Endothelial cell of umbilical vein (primary cell): ENCODE measurements at regions not wholly inside any gene's neighbourhood (a gene's known extent, or its start where the extent isn't known, plus 50 kb on each side); places are given as distances from the start of the nearest gene placed in this dataset.

Source experiments
- BruUV-seq: library from RNA; stranded (reverse); fragments of 400-500 nt; replicated peaks from 2 replicates; lab custom pipeline; 2021; lab: Mats Ljungman, UMichigan
- CTCF ChIA-PET: fragments of 300-600, 350-600 bp; sonication (Branson Sonifier 250); formaldehyde crosslinking; loops from one replicate; lab custom pipeline; 2021; ENCODE audit warnings: antibody characterized with exemption, inconsistent platforms; lab: Charles Lee
- POLR2A ChIA-PET: fragments of 300-600, 350-600 bp; sonication (Branson Sonifier 250); formaldehyde crosslinking; loops from one replicate; lab custom pipeline; 2021; ENCODE audit warnings: antibody characterized with exemption, inconsistent platforms; lab: Charles Lee
- DNase-seq: peaks from one replicate; pipeline ENCODE4 v3.0.0-alpha.2; 2011; ENCODE audit warnings: low read depth, low spot score
- FAIRE-seq: peaks from 2 replicates; lab custom pipeline; 2011; peaks lifted over from hg19 to GRCh38; lab: Jason Lieb, UNC
- H2AFZ ChIP-seq: 2 replicates; pipeline ENCODE4 v1.6.0; 2012; ENCODE audit warnings: low read depth, low read length, control low read depth, inconsistent platforms
- H3K27ac ChIP-seq: 2 replicates; pipeline ENCODE4 v1.5.1; 2011; ENCODE audit warnings: low read depth, mild to moderate bottlenecking, control low read depth, low read length, moderate library complexity; ENCODE audit not compliant: insufficient read depth
- H3K27me3 ChIP-seq, 2 experiments: 2 replicates each; pipeline versions ENCODE4 v1.6.0 to v1.6.1; 2011; ENCODE audit warnings: low read length in 2 of 2, mixed read lengths in 1 of 2; ENCODE audit not compliant: control insufficient read depth in 2 of 2, insufficient read depth in 2 of 2
- H3K36me3 ChIP-seq, 2 experiments: 2 replicates in 1 of 2; 3 replicates in 1 of 2; pipeline ENCODE4 v1.5.1; 2011; ENCODE audit warnings: low read length in 2 of 2, mild to moderate bottlenecking in 1 of 2, moderate library complexity in 1 of 2; ENCODE audit not compliant: control insufficient read depth in 2 of 2, insufficient read depth in 2 of 2; ENCODE audit errors: extremely low read depth in 1 of 2
- H3K4me1 ChIP-seq: 3 replicates; pipeline ENCODE4 v1.5.1; 2011; ENCODE audit warnings: mild to moderate bottlenecking, low read length; ENCODE audit not compliant: control insufficient read depth, insufficient read depth; ENCODE audit errors: extremely low read depth
- H3K4me2 ChIP-seq: 2 replicates; pipeline ENCODE4 v1.6.1; 2011; ENCODE audit warnings: low read length, control low read depth, mixed read lengths; ENCODE audit not compliant: insufficient read depth
- H3K4me3 ChIP-seq, 3 experiments: fragments of 200-600 bp in 1 of 3; sonication (generic), shearing (Covaris generic) in 1 of 3; replicated peaks in 1 of 3; 2 replicates each; pipeline ENCODE4 v1.5.1; 2011 to 2016; ENCODE audit warnings: control low read depth in 3 of 3, low read length in 3 of 3, mild to moderate bottlenecking in 2 of 3, inconsistent platforms in 1 of 3, low read depth in 1 of 3, moderate library complexity in 1 of 3; ENCODE audit not compliant: insufficient read depth in 1 of 3
- H3K79me2 ChIP-seq: 2 replicates; pipeline ENCODE4 v1.6.0; 2012; ENCODE audit warnings: low read length, inconsistent platforms; ENCODE audit not compliant: control insufficient read depth, insufficient read depth
- H3K9ac ChIP-seq: replicated peaks from 2 replicates; pipeline ENCODE3; 2011; ENCODE audit warnings: low read length, control low read depth; ENCODE audit not compliant: insufficient read depth; ENCODE audit errors: extremely low read depth
- H3K9me1 ChIP-seq: replicated peaks from 3 replicates; pipeline ENCODE4 v1.6.0; 2011; ENCODE audit warnings: mild to moderate bottlenecking, low read length; ENCODE audit not compliant: control insufficient read depth, insufficient read depth; ENCODE audit errors: extremely low read depth
- H3K9me3 ChIP-seq: replicated peaks from 2 replicates; pipeline ENCODE4 v1.5.1; 2012; ENCODE audit warnings: low read length, inconsistent platforms; ENCODE audit not compliant: control insufficient read depth, insufficient read depth
- H4K20me1 ChIP-seq: replicated peaks from 2 replicates; pipeline ENCODE3; 2011; ENCODE audit warnings: mild to moderate bottlenecking, low read length; ENCODE audit not compliant: control insufficient read depth, insufficient read depth; ENCODE audit errors: extremely low read depth
- FOS ChIP-seq: IDR thresholded peaks from 2 replicates; pipeline ENCODE4 v1.6.1; 2011; ENCODE audit warnings: mild to moderate bottlenecking, low read length, moderate library complexity, borderline replicate concordance; ENCODE audit not compliant: insufficient read depth
- MYC ChIP-seq: IDR thresholded peaks from one replicate; pipeline ENCODE4 v1.6.1; 2011; ENCODE audit warnings: mild to moderate bottlenecking, low read depth, low read length
- dilution Hi-C: fragments of 300-500 bp; cut with MboI; formaldehyde crosslinking; loops from one replicate; pipeline ENCODE4 v1.15.0; 2019; ENCODE audit warnings: low sequenced_read_pairs; ENCODE audit not compliant: extremely low pct_ligation_motif_present
- intact Hi-C: fragments of 100-400 bp; cut with micrococcal nuclease; formaldehyde crosslinking; loops from one replicate; pipeline ENCODE4 v1.10.0; 2022
- TF ChIP-seq, protein P1 (sequence below): IDR thresholded peaks from 2 replicates; pipeline ENCODE4 v1.6.1; 2011; ENCODE audit not compliant: insufficient read depth, insufficient read length

DNA sequence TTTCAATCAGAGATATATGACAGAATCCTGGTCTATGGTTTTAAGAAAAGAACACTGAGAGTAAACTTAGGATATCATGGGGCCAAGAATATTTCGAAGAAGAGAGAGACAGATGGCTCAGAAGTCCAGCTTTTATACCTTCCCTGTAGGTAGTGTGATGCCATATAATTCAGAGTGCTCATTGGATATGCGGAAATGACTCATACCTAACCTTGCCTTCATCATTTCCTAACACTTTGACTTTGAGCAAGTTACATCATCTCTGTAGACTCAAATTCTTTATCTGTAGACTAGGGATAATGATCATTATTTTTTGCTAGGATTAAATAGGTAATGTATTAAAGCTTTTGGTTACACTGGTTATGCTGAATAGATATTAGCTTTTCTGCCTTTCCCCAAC is 461.6 kb upstream of the CNTNAP5 start:
- H3K36me3 ChIP-seq, result no peaks in the 10 kb centered on the region
- BruUV-seq, result no TSS peak
- no peaks in the 10 kb centered on the region for H3K79me2 ChIP-seq
- no peaks in the 10 kb centered on the region for H3K9me1 ChIP-seq
- no peak overlapping the region for H3K4me3 ChIP-seq
- ChIA-PET CTCF (no interaction called here), POLR2A (no interaction called here)
- no peak overlapping the region for H2AFZ ChIP-seq
- no peaks in the 10 kb centered on the region for H3K4me1 ChIP-seq
- intact Hi-C loops, result no loop called here
- no peak overlapping the region for H3K4me2 ChIP-seq
- H3K27ac ChIP-seq, result no peak overlapping the region
- no peak for TF ChIP-seq MYC
- no peak for TF ChIP-seq FOS
- TF ChIP-seq, protein P1, sequence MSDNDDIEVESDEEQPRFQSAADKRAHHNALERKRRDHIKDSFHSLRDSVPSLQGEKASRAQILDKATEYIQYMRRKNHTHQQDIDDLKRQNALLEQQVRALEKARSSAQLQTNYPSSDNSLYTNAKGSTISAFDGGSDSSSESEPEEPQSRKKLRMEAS, result no peak
- H3K9me3 ChIP-seq, result peaks cover 3% of the 10 kb centered on the region
- DNase-seq (no peak), FAIRE-seq (no peak)
- no peak overlapping the region for H3K9ac ChIP-seq
- H3K27me3 ChIP-seq, result no peaks in the 10 kb centered on the region
- dilution Hi-C loops, result no loop called here
- no peaks in the 10 kb centered on the region for H4K20me1 ChIP-seq

DNA sequence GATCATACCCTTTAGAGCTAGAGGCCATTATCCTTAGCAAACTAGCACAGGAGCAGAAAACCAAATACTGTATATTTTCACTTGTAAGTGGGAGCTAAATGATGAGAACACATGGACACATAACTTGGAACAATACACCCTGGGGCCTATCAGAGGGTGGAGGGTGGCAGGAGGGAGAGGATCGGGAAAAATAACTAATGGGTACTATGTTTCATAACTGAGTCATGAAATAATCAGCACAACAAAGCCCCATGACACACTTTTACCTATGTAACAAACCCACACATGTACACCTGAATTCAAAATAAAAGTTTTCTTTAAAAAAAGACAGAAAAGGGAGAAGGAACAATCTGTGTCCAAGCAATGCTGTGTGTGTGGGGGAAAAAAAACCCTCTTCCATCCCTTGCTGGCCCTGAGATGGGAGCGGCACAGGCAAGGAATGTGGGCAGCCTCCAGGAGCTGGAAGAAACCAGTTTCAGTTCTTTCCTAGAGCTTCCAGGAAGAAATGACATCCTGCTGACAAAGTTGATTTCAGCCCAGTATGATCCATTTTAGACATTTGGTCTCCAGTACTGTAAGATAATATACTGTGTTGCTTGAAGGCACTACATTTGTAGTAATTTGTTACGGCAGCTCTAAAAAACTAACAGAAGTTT is 458.7 kb upstream of the CNTNAP5 start:
- TF ChIP-seq, protein P1, result no peak
- TF ChIP-seq MYC, result no peak
- Histone ChIP-seq H3K4me3 (no peak overlapping the region), H3K9me3 (peaks cover 4% of the 10 kb centered on the region), H4K20me1 (no peaks in the 10 kb centered on the region), H3K27me3 (no peaks in the 10 kb centered on the region), H3K79me2 (no peaks in the 10 kb centered on the region), H3K27ac (no peak overlapping the region), H3K36me3 (no peaks in the 10 kb centered on the region), H3K4me2 (no peak overlapping the region), H2AFZ (no peak overlapping the region), H3K9ac (no peak overlapping the region), H3K4me1 (no peaks in the 10 kb centered on the region), H3K9me1 (no peaks in the 10 kb centered on the region)
- CTCF ChIA-PET, result no interaction called here
- dilution Hi-C loops (no loop called here), intact Hi-C loops (no loop called here)
- POLR2A ChIA-PET, result no interaction called here
- no TSS peak for BruUV-seq
- DNase-seq (no peak), FAIRE-seq (no peak)
